ENCODE measurements at regions not wholly inside any gene's neighbourhood (a gene's known extent, or its start where the extent isn't known, plus 50 kb on each side); places are given as distances from the start of the nearest gene placed in this dataset.

DNA sequence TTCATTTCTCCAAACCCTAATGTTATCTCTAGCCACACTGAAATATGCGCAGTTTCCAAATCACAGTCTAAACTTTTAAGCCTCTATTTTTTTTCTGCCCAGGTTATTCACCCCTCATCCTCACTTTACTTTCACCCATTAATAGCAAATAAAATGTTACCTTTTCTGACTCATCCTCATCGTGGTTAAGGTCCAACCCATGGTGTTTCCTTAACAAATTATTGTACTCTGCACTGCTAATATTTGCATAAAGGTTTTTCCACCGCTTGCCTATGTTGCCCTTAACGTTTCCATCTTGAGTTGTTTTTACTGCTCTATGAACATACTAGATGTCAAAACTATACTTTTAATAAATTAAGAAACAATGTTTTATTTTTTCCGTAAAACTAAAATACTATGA lies 780.9 kb upstream of the KLHL1 start:
- TF ChIP-seq CTCF (conservative IDR thresholded peaks at IDR 0.05; ENCODE audit: low read length) = no peak
- no peak for TF ChIP-seq EZH2phosphoT487 (IDR thresholded peaks at IDR 0.05; ENCODE audit: borderline replicate concordance)

Measured in Loucy (cell line).